ENCODE measurements at regions not wholly inside any gene's neighbourhood (a gene's known extent, or its start where the extent isn't known, plus 50 kb on each side); places are given as distances from the start of the nearest gene placed in this dataset.
"Not testable (repeated sequence)": the region's sequence is repeated elsewhere in the genome, so short reads cannot be mapped to it uniquely, and the experiment has no call there.

- no peak for DNase-seq
These were observed 51.7 kb upstream of the MYO10 start for GRCh38 chr5:16987776-16988175.

- DNase-seq, result not testable (repeated sequence)
These were observed 54.9 kb upstream of the MYO10 start for GRCh38 chr5:16990817-16991520.

GRCh38 chr5:16992006-16992405 is 55.9 kb upstream of the MYO10 start:
- no peak for DNase-seq

GRCh38 chr5:16992444-16992843 is 56.4 kb upstream of the MYO10 start:
- no peak for DNase-seq

- no peak for DNase-seq
These were observed 58.5 kb upstream of the MYO10 start for GRCh38 chr5:16994565-16994964.

GRCh38 chr5:16995372-16995771 is 59.3 kb upstream of the MYO10 start:
- DNase-seq, result no peak

GRCh38 chr5:17000291-17000939 is 64.3 kb upstream of the MYO10 start:
- no peak for DNase-seq

GRCh38 chr5:17001428-17001827 is 65.3 kb upstream of the MYO10 start:
- DNase-seq, result no peak

GRCh38 chr5:17004441-17005106 is 68.5 kb upstream of the MYO10 start:
- DNase-seq, result no peak

- DNase-seq, result no peak
These were observed 69.2 kb upstream of the MYO10 start for GRCh38 chr5:17005107-17005828.

- no peak for DNase-seq
These were observed 76.2 kb upstream of the MYO10 start for GRCh38 chr5:17012289-17012688.

- DNase-seq, result no peak
These were observed 78.6 kb upstream of the MYO10 start for GRCh38 chr5:17014686-17015085.

- no peak for DNase-seq
These were observed 82.8 kb upstream of the MYO10 start for GRCh38 chr5:17018871-17019270.

GRCh38 chr5:17019324-17019723 is 83.2 kb upstream of the MYO10 start:
- DNase-seq, result no peak

- DNase-seq, result no peak
These were observed 84.9 kb upstream of the MYO10 start for GRCh38 chr5:17020678-17021601.

GRCh38 chr5:17021602-17021932 is 85.5 kb upstream of the MYO10 start:
- no peak for DNase-seq

- DNase-seq, result no peak
These were observed 86.2 kb upstream of the MYO10 start for GRCh38 chr5:17022296-17022695.

- DNase-seq, result no peak
These were observed 88.6 kb upstream of the MYO10 start for GRCh38 chr5:17024686-17025180.

- DNase-seq, result not testable (repeated sequence)
These were observed 95.7 kb upstream of the MYO10 start for GRCh38 chr5:17031659-17032277.

- not testable (repeated sequence) for DNase-seq
These were observed 96.4 kb upstream of the MYO10 start for GRCh38 chr5:17032314-17032985.

GRCh38 chr5:17034992-17035391 is 98.9 kb upstream of the MYO10 start:
- not testable (repeated sequence) for DNase-seq
